HG03066 (cell line): ENCODE measurements at regions not wholly inside any gene's neighbourhood (a gene's known extent, or its start where the extent isn't known, plus 50 kb on each side); places are given as distances from the start of the nearest gene placed in this dataset.
"Not testable (repeated sequence)": the region's sequence is repeated elsewhere in the genome, so short reads cannot be mapped to it uniquely, and the experiment has no call there.

ENCODE experiments used
- ATAC-seq: cut with Tn5 transposase; IDR thresholded peaks from one replicate; pipeline ENCODE4 v1.9.1; 2021; ENCODE audit warnings: low read depth; ENCODE audit not compliant: unreplicated experiment

DNA sequence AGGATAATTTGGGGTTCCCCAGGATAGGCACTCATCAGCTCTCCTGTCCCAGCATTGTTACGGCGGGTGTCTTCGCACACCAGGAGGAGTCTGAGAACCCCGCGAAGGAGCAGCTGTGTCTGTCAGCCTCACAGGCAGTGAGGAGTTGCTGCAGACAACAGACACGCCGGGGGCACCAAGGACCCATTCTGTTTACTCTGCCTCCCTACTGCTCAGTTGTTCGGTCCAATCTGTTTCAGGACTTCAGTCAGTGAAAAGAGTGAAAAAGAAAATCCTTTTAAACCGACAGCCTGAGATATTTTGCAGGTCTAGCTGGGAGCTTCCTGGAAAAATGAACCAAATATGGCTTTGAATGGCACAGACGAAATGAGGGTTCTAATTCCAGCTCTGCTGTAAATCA is 288.4 kb downstream of the OMA1 start:
- no peak for ATAC-seq

DNA sequence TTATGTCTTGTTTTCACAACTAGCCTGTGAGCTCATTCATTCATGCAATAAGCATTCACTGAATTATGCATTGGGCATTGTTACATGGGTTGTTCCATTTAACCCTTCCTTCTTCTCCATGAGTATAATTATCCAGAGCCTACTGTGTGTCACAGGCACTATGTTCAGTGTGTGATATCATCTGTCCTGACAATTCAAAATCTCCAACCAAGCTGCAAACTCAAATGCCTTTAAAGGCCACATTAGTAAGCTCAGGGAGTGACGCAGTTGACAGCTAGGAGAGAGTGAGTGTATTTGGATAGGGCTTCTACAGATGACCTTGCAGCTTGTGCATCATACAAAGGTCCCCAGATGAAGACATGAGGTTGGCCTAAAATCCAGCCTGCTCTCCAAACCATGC is 289.5 kb downstream of the OMA1 start:
- ATAC-seq: no peak

DNA sequence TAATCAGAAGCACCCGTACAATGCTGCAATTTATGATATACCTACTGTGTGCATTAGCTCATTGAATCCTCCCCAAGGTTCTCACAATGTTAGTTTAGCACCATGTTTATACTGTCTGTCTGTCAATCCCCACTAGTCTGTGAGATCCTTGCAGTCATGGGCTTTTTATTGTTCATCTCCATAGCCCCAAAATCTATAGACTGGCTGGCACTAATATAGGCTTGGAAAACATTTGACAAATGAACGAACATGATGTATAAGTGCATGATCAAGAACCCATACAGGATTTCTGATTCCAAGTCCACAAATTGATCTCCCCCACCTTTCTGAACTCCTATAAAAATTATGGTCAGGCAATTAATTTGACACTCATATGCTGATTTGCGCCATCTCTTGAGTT is 290.0 kb downstream of the OMA1 start:
- no peak for ATAC-seq

DNA sequence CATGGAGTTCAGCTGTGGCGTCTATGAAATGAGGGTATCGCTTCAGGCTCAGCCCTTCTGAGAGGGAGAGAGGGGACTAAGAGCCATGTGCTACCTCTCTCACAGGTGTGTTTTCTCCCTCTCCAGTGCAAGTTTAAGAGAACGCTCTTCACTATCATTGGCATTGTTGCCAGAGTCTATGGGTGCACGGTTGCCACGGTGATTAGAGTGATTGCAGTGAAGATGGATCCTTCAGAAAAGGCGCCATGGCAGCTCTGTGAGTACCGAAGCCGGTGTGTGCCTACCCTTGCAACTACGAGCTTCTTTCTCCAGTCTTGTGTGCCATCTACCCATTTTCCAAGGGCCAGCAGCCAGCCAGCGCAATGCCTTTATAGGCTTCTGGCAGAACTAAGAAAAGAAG is 290.5 kb downstream of the OMA1 start:
- ATAC-seq: no peak

DNA sequence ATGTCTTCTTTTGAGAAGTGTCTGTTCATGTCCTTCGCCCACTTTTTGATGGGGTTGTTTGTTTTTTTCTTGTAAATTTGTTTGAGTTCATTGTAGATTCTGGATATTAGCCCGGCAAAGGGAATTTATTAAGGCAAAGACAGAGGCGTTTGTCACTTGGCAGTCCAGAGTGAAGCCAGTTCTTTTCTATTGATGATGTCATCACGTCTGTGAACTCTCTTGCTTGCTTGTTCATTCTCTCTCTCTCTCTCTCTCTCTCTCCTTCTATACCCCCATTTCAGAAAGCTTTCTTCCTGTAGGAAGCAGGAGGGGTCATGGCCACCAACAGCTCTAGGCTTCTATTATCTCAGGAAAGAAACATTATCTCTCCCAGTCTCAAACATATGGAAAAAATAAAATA is 291.3 kb downstream of the OMA1 start:
- no peak for ATAC-seq

DNA sequence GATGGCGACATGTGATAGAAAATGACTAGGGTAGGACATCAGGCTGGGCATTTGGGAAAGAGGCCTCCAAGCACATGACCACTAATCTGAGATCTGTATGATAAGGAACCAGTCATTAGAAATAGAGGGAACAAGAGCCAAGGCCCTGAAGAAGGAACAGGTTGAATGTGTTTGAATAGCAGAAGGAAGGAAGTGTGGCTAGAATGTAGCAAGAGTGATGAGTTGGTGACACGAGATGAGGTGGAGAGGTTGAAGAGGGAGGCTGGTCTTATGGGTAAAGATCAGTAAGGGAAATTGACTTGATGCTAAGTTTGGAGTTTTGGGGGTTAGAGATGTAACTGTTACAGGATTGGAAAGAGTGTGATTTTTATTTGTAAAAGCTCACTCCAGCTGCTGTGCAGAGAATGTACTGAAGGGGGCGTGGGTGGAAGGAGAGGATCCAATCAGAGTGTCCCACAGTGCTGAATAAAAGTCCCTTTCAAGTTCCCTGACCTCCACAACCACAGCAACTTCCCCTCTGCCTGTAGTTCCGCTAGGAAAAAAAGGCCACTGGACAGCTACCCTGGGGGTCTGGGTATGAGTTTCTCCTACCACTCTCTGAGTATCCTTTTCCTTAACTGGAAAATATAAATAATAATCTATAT is 295.0 kb downstream of the OMA1 start:
- no peak for ATAC-seq

DNA sequence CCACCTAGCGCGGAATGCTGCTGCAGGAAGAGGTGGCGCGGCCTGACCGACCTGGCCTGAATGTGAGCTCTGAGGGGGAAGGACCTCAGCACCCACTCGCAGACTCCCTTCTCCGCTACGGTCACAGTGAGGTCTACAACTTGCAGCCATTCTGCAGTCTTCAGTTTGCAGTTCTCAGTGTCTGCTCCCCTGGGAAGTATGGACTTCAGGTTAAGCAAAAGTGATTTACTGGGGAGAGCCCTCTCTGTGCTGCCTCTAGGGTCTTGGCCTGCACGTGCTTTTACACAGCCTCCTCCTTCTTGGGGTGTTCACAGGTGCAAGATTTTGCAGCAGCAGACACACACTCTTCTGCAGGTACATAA is 296.0 kb downstream of the OMA1 start:
- ATAC-seq: no peak

DNA sequence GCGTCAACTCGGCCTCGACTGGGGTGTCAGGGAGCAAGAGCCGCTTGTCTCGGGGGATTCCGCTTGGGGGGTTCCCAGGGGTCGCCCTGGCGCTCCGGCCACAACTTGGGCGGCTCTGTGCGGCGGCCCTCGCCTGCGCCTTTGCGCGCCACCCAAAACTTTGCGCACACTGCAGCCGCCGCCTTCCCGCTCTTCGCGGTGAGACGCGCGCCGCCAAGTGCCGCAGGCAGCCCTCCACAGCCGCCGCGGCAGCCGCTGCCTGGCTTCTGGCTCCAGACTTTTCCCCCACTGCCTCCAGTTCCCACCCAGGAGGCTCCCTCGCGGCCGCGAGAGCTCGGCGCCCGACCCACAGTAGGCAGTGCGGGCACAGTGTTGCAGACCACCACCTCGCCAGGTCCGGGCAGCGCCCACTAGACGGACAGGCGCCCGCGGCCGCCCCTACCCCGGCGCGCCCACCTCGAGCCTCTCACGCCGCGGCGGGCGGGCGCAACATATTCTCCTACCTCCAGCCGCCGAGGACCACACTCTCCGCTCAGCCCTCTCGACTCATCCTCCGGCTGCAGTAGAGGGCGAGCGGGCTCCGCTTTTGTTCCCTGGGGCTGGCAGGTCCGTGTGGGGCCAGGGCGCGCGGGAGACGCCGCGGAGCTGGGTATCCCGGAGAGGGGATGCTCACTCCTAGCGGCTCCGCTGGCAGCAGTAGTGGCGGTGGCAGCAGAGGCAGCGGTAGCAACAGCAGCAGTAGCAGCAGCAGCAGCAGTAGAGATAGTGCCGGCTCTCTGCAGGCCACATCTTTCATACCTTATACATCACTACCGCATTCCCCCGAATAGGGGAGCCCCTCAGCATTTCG is 296.6 kb downstream of the OMA1 start:
- ATAC-seq: no peak

DNA sequence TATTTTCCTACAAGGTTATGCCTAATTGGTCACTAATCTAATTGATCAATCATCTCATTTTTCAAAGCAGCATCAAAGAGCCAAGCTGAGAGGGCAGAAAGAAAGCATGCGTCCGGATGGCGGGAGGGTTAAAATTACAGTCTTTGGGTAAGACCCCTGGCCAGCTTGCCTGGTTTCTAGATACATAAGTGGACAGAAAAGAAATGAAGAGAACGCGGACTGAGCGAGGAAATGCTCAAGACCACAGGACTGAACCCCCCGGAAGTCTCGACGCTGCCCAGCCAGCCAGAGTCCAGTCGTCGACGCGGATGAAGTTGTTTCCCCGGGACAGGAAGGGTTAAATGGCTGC is 297.2 kb downstream of the OMA1 start:
- no peak for ATAC-seq

DNA sequence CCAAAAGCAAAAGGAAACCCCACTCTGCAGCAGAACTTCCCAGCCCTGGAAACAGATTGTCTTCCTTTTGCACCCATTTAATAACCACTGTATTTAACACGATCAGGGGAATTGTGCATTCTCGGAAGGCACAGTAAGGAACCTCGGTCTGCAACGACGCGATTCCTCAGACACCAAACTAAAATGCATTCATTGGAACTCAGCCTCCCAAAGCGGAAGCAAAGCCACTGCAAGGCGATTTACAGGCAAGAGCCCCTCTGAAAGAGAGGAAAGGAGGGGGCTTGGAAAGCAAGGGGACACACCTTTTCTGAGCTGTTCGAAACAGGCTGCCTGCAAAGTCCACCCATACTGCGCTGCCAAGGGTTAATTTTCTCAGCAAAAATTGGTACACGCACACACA is 297.7 kb downstream of the OMA1 start:
- no peak for ATAC-seq

DNA sequence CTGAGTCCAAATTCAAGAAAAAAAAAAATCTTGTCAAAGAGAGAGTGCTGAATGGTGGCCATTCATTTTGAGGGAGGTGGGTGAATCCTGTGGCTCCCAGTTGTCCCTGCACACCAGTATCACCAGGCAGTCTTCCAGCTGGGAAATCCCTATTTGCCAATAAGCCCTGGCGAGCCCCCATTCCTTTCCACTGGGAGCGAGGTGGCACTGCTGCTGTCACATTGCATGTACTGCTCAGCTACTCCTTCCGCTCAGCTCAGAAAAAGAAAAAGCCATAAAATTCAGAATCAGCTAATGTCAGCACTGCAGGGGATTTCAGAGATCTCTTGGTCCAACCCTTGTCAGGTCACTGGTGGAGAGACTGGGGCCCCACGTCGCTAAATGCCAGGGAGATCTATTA is 298.5 kb downstream of the OMA1 start:
- ATAC-seq: no peak

DNA sequence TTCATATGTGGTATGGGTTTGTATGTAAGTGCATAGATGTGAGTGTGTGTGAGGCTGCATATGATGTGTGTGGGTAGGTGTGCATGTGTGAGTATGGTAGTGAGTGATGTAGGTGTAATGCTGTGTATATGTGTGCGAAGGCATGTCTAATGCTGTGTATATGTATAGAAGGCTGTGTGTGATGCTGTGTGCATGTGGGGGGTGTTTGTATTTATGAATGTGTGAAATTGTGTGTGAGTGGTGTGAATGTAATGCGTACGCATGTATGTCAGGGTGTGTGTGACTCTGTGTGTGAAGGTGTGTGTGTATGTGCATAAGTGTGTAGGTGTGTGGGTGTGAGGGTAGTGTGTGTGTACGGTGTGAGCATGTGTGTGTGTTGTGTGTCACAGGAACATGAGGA is 300.0 kb downstream of the OMA1 start:
- no peak for ATAC-seq

DNA sequence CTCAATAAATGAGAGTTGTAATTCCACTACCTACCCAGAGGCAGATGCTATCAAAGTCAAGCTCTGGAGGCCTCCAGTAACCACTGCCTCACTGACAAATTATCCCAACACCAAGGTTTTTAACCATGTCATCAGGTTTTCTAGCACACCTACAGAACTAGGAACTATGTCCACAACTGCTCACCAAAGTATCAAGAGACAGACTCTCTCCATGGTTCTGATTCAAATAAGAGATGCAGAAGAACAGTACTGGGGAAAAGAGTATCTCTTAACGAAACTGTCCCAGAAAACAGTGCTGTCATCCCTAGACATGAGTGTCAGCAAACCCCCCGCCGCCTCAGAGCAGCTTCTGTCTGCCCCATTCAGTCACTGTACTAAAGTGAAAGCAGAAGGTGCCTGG is 301.7 kb downstream of the OMA1 start:
- no peak for ATAC-seq

DNA sequence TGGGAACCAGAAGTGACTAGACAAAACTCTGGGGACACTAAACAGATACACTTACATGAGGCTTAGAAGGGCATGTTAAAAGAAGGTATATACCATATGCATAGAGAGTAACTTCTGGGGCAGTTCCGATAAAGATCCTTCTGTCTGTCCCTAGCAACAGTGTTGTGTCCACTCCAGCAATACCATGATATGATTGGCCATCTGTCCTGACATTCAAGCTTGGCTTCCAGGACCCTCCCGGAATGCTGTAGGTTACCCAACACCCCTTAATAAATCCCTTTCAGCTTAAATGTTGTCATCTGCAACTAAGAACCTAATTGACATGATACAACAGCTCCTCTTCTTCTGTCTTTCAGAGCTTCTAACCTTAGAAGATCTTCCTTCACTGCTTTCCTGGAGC is 307.7 kb downstream of the OMA1 start:
- ATAC-seq: no peak

DNA sequence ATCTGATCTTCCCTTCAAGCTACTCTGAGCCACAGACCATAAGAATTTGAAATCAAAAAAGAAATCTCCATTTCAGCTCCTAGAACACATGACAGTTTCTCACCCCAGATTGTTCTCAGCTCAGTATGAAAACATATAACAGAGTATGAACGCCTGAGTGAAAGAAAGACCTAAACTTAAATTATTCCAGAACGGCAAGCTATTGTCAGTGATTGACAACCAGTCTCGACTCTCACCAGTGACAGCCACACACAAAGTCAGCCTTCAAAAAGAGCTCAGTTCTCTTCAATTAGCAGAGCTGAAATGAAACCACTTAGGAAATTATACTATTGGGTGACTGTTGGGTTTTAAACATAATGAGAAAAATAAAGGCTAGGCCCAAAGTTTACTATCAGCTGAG is 312.8 kb downstream of the OMA1 start:
- no peak for ATAC-seq

DNA sequence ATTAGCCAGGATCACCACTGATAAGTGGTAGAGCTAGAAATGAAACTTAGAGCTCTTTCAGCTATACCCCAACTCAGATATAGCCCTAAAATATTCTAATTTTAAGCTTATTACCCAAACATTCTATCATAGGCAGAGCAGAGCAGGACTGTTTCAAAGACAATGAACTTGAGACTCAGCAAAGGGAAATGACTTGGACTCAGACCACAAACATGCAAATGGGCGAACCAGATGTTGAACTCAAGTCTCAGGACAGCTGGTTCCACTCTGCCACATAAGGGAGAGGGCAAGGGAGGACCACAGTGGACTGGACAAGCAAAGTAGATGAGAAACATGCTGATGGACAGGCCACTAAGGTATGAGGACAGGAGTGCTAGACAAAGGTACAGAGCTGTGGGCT is 315.3 kb downstream of the OMA1 start:
- ATAC-seq: no peak

DNA sequence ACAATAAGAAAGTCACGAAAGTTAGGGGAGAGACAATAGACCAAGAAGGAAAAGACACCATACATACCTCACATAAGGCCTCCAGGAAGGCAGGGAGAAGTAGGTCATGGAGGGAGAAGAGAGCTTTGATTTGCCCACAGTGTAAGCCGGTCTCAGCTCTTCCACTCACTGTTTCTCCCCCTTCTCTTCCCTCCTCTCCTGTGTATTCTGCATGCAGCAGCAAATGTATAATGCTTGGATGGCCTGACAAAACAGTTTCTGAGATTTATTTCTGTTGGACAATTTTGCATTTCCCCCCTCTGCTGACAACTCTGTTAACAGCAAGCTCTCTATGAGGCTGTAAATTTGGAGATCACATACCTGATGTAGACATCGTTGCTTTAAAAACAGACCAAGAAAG is 318.9 kb downstream of the OMA1 start:
- no peak for ATAC-seq

DNA sequence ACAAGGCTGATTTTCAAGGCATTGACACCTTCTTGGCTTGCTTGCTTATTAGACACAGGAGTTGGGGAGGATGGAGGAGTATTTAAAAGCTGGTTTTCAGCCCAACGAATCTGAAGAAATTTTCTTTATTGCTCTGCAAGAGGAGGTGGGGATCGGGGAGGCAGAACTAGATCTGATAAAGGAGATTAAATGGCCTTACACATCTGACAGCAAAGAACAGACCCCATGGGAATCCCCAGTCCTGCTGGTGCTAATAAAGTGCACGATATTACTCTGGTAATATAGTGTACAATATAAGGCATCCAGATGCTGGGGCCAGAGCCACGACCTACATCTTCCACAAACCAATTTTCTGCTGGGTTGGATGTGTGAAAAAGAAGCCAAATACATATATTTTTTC is 323.0 kb downstream of the OMA1 start:
- ATAC-seq: no peak

DNA sequence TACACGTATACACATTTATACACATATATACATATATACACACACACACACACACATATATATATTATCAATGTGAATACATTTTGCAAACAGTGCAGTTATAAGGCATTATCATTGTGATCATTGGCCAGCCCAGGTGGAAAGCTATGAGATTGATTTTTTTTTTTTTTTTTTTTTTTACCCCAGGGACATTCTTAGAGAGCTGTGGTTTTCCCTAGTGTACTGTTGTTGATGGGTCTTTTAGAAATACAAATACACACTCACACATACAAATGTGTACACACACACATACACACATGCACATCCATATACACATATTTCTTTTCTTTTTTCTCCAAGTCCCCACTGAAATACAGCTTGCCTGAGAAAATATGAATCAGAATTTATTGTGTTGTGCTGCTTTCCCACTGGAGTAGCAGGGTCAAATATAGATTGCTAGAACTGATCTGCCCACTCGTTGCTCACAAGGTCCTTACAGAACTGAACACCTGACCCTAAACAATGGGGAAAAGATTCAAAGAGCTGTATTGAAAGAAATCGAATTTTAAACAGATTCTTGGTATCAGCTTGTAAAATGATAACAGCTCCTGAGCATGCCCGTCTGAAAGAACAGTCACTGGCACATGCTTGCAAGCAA is 325.6 kb downstream of the OMA1 start:
- no peak for ATAC-seq

DNA sequence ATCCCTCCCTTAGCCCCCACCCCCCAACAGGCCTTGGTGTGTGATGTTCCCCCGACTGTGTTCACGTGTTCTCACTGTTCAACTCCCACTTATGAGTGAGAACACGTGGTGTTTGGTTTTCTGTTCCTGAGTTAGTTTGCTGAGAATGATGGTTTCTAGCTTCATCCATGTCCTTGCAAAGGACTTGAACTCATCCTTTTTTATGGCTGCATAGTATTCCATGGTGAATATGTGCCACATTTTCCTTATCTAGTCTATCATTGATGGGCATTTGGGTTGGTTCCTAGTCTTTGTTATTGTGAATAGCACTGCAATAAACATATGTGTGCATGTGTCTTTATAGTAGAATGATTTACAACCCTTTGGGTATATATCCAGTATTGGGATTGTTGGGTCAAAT is 330.4 kb downstream of the OMA1 start:
- ATAC-seq: not testable (repeated sequence)

DNA sequence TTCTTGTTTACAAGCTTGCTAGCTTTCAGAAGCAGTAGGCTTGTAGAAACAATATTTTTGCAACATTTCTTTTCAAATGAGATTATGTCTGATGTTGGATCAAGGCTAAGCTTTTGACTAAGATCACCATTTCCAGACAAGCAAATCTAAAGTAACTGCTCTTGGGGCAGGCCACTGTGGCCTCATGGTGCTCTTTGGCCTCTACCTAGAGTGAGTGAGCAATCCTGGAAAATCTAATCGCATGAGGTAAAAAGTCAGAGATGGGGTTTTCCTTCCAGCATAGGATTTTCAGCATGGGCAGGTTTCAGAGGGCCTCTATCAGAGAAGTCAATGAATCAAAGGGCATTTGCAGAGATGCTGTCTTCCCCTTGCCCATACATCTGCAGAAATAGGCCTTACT is 331.9 kb downstream of the OMA1 start:
- no peak for ATAC-seq

DNA sequence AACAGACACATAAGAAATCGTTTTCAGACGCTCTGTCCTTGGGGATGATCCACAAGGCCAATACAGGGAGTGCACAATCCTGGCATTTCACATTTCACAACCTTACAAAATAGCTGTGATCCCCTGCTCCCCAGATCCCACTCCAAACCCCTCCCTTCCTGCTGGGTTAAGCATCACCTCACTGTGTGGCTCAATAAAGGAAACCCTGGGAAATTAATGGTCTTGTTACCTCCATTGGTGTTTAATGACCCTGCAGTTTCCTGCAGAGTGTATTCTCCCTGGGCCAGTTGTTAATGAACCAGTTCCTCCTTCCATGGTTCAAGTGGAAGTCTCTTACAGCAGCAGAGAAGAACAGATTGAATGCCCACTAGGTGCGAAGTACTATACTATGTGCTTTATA is 334.7 kb downstream of the OMA1 start:
- ATAC-seq: no peak
